Calu3 (cell line): ENCODE measurements at regions not wholly inside any gene's neighbourhood (a gene's known extent, or its start where the extent isn't known, plus 50 kb on each side); places are given as distances from the start of the nearest gene placed in this dataset.

Experiments
- BruUV-seq: library from RNA; stranded (reverse); fragments of 400-500 nt; replicated peaks from 2 replicates; lab custom pipeline; 2021; lab: Mats Ljungman, UMichigan
- CTCF ChIA-PET: fragments of 300-600 bp; sonication (Branson Sonifier 250); formaldehyde crosslinking; loops from one replicate; lab custom pipeline; 2022; ENCODE audit warnings: antibody characterized with exemption; lab: Charles Lee
- DNase-seq: peaks from one replicate; pipeline ENCODE4 v3.0.0; 2022
- H3K27ac Mint-ChIP-seq: one replicate; pipeline ENCODE4 v1.8.0; 2022; ENCODE audit warnings: mixed read lengths; ENCODE audit not compliant: unreplicated experiment
- H3K27me3 Mint-ChIP-seq: one replicate; pipeline ENCODE4 v1.8.0; 2022; ENCODE audit warnings: mixed read lengths; ENCODE audit not compliant: unreplicated experiment
- H3K36me3 Mint-ChIP-seq: one replicate; pipeline ENCODE4 v1.8.0; 2022; ENCODE audit warnings: mild to moderate bottlenecking, moderate library complexity, mixed read lengths; ENCODE audit not compliant: insufficient read depth, unreplicated experiment
- H3K4me1 Mint-ChIP-seq: one replicate; pipeline ENCODE4 v1.8.0; 2022; ENCODE audit warnings: mild to moderate bottlenecking, low read depth, mixed read lengths; ENCODE audit not compliant: unreplicated experiment
- H3K4me3 Mint-ChIP-seq: one replicate; pipeline ENCODE4 v1.8.0; 2022; ENCODE audit warnings: mild to moderate bottlenecking, low read depth, moderate library complexity, mixed read lengths; ENCODE audit not compliant: unreplicated experiment
- H3K9me3 Mint-ChIP-seq: one replicate; pipeline ENCODE4 v1.8.0; 2022; ENCODE audit warnings: low read depth, mixed read lengths; ENCODE audit not compliant: unreplicated experiment
- intact Hi-C: fragments of 100-400 bp; cut with micrococcal nuclease; formaldehyde crosslinking; loops from one replicate; pipeline ENCODE4 v1.10.0; 2022; ENCODE audit not compliant: unreplicated experiment
- TF ChIP-seq, protein P1 (sequence below): fragments of 200-600 bp; IDR thresholded peaks from one replicate; pipeline ENCODE4 v1.8.0; 2022; ENCODE audit warnings: antibody characterized with exemption; ENCODE audit not compliant: unreplicated experiment

GRCh38 chr3:72182206-72182605, 397.3 kb upstream of the PROK2 start:
- TF ChIP-seq, protein P1, sequence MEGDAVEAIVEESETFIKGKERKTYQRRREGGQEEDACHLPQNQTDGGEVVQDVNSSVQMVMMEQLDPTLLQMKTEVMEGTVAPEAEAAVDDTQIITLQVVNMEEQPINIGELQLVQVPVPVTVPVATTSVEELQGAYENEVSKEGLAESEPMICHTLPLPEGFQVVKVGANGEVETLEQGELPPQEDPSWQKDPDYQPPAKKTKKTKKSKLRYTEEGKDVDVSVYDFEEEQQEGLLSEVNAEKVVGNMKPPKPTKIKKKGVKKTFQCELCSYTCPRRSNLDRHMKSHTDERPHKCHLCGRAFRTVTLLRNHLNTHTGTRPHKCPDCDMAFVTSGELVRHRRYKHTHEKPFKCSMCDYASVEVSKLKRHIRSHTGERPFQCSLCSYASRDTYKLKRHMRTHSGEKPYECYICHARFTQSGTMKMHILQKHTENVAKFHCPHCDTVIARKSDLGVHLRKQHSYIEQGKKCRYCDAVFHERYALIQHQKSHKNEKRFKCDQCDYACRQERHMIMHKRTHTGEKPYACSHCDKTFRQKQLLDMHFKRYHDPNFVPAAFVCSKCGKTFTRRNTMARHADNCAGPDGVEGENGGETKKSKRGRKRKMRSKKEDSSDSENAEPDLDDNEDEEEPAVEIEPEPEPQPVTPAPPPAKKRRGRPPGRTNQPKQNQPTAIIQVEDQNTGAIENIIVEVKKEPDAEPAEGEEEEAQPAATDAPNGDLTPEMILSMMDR, result no peak
- no peak for DNase-seq
- Mint-ChIP-seq H3K4me3 (no peak overlapping the region), H3K36me3 (no peaks in the 10 kb centered on the region), H3K27me3 (peaks cover 41% of the 10 kb centered on the region), H3K27ac (no peak overlapping the region), H3K4me1 (no peaks in the 10 kb centered on the region), H3K9me3 (no peaks in the 10 kb centered on the region)
- intact Hi-C loops, result no loop called here
- no TSS peak for BruUV-seq
- CTCF ChIA-PET, result no interaction called here

GRCh38 chr3:72181251-72181650, 396.3 kb upstream of the PROK2 start:
- no TSS peak for BruUV-seq
- CTCF ChIA-PET, result no interaction called here
- Mint-ChIP-seq H3K4me1 (no peaks in the 10 kb centered on the region), H3K27me3 (peaks cover 50% of the 10 kb centered on the region), H3K27ac (no peak overlapping the region), H3K36me3 (no peaks in the 10 kb centered on the region), H3K4me3 (no peak overlapping the region), H3K9me3 (no peaks in the 10 kb centered on the region)
- intact Hi-C loops, result no loop called here
- DNase-seq, result no peak
- TF ChIP-seq, protein P1, result no peak

GRCh38 chr3:72180405-72180804, 395.5 kb upstream of the PROK2 start:
- H3K4me1 Mint-ChIP-seq, result no peaks in the 10 kb centered on the region
- no peaks in the 10 kb centered on the region for H3K9me3 Mint-ChIP-seq
- DNase-seq, result no peak
- intact Hi-C loops, result no loop called here
- TF ChIP-seq, protein P1, result no peak
- no peak overlapping the region for H3K27ac Mint-ChIP-seq
- H3K27me3 Mint-ChIP-seq, result peaks cover 59% of the 10 kb centered on the region
- no TSS peak for BruUV-seq
- CTCF ChIA-PET, result no interaction called here
- H3K4me3 Mint-ChIP-seq, result no peak overlapping the region
- H3K36me3 Mint-ChIP-seq, result no peaks in the 10 kb centered on the region

DNA sequence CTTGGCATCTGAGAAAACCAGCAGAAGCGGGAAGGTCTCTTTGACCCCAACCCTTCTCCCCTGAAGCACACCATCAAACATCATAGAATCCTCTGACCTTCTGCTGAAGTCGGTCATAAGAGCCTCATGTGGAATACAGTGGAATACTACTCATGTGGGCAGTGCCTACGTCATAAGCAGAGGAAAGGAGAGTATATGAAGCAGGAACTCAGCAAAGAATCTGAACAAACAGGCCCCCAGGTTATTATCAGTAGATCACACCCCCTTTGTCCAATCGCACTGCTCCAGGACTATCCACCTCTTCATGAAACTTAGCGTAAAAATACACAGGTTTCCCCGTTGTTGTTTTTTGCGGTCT, 394.1 kb upstream of the PROK2 start:
- intact Hi-C loops, result no loop called here
- Mint-ChIP-seq H3K9me3 (no peaks in the 10 kb centered on the region), H3K4me3 (no peak overlapping the region), H3K4me1 (no peaks in the 10 kb centered on the region), H3K36me3 (no peaks in the 10 kb centered on the region), H3K27me3 (peaks cover 60% of the 10 kb centered on the region), H3K27ac (no peak overlapping the region)
- DNase-seq, result no peak
- no TSS peak for BruUV-seq
- TF ChIP-seq, protein P1, result no peak
- CTCF ChIA-PET, result no interaction called here
